ENCODE measurements at regions not wholly inside any gene's neighbourhood (a gene's known extent, or its start where the extent isn't known, plus 50 kb on each side); places are given as distances from the start of the nearest gene placed in this dataset.
"Not testable (repeated sequence)": the region's sequence is repeated elsewhere in the genome, so short reads cannot be mapped to it uniquely, and the experiment has no call there.

DNA sequence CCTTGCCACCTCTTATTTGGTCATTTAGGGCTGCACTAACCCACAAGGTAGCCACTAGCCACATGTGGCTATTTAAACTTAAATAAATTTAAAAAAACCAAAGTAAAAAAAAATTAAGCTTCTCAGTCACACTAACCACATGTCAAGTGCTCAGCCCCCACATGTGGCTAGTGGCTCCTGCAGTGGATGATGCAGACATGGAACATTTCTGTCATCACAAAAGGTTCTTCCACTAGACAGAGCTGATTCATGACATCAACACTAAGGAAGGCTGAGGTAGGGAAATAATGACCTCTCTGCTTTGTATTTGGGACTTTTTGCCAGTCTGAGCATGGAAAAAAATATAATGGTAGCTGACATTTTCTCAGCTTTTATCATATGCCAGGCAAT is 173.0 kb upstream of the FERMT1 start:
- Histone ChIP-seq H3K36me3 (ENCODE audit: control insufficient read depth, insufficient read depth, low read length, severe bottlenecking) (no peaks in the 10 kb centered on the region), H3K9ac (ENCODE audit: low read length) (no peak overlapping the region), H3K4me3 (ENCODE audit: low read length) (no peak overlapping the region), H3K27me3 (replicated peaks; ENCODE audit: control insufficient read depth, insufficient read depth, low read length) (no peaks in the 10 kb centered on the region), H3K9me3 (ENCODE audit: control insufficient read depth, low read length) (no peaks in the 10 kb centered on the region), H3K4me1 (ENCODE audit: control insufficient read depth, insufficient read depth, low read length) (no peaks in the 10 kb centered on the region)
- DNase-seq (ENCODE audit: low read depth) = no peak

DNA sequence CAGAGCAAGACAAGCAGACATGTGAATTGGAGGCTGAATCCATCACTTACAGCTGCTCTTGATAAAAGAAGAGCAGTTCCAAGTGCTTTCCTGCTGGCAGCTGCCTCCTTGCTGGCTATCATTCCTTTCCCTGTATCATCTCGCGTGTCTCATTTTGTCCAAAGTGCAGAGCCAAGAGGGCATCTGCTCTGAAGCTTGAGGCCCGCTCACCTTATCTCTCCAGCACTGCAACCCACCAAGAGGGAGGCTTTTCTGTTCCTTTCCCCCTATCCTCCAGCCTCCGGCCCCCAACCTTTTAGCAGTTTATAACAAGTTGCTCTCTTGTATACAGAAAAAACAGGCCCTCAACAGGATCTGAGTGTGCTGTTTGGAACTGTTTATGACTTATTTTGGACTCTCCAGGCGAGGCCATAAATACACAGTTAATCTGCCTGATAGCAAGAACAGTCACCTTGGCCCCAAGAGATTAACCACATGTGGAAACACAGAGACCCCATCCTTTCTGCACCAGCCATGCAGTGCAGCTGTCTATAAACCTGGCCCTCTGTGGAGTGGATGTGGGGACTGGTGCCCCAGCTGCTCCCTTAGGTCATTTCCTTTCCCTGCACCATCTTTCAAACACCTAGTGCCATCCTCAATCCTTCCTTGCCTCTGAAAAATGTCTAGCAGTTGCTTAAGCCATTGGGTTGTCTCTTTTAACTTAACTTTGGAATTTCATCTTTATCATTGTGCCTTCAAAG is 172.5 kb upstream of the FERMT1 start:
- no peak overlapping the region for H3K4me3 ChIP-seq (ENCODE audit: low read length)
- no peaks in the 10 kb centered on the region for H3K9me3 ChIP-seq (ENCODE audit: control insufficient read depth, low read length)
- no peaks in the 10 kb centered on the region for H3K4me1 ChIP-seq (ENCODE audit: control insufficient read depth, insufficient read depth, low read length)
- H3K9ac ChIP-seq (ENCODE audit: low read length) = no peak overlapping the region
- no peaks in the 10 kb centered on the region for H3K27me3 ChIP-seq (replicated peaks; ENCODE audit: control insufficient read depth, insufficient read depth, low read length)
- H3K36me3 ChIP-seq (ENCODE audit: control insufficient read depth, insufficient read depth, low read length, severe bottlenecking) = no peaks in the 10 kb centered on the region
- no peak for DNase-seq (ENCODE audit: low read depth)

DNA sequence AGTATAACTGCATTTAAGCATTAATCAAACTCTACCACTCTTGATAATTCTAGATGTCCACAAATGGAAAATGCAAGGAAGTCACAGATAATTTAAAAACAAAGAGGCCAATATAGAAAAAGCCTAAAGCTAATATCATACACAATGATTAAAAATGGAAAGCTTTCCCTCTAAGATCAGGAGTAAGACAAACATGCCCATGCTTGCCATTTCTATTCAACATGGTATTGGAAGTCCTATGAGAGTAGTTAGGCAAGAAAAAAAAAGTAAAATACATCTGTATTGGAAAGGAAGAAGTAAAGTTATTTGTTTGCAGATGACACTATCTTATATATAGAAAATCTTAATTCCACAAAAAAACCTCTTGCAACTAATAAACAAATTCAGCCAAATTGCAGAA is 164.6 kb upstream of the FERMT1 start:
- no peak for DNase-seq (ENCODE audit: low read depth)
- Histone ChIP-seq H3K36me3 (ENCODE audit: control insufficient read depth, insufficient read depth, low read length, severe bottlenecking) (no peaks in the 10 kb centered on the region), H3K4me3 (ENCODE audit: low read length) (no peak overlapping the region), H3K4me1 (ENCODE audit: control insufficient read depth, insufficient read depth, low read length) (no peaks in the 10 kb centered on the region), H3K27me3 (replicated peaks; ENCODE audit: control insufficient read depth, insufficient read depth, low read length) (no peaks in the 10 kb centered on the region), H3K9me3 (ENCODE audit: control insufficient read depth, low read length) (peaks cover 39% of the 10 kb centered on the region), H3K9ac (ENCODE audit: low read length) (no peak overlapping the region)

DNA sequence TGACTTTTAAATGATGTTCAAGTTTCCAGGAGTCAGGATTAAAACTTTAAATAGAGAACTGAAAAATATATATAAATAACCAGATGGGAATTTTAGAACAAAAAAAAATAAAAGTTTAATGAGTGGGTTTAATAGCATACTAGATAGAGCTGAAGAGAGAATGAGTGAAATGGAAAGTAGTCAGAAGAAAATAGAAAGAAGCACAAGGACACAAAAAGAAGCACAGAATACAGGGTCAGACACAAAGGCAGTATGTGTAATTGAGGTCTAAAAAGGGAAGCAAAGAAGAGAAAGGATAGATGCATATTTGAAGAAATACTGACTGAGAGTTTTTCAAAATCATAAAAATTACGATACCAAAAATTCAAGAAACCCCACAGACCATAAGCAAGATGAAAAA is 159.8 kb upstream of the FERMT1 start:
- H3K4me3 ChIP-seq (ENCODE audit: low read length) = no peak overlapping the region
- no peaks in the 10 kb centered on the region for H3K36me3 ChIP-seq (ENCODE audit: control insufficient read depth, insufficient read depth, low read length, severe bottlenecking)
- H3K9ac ChIP-seq (ENCODE audit: low read length) = no peak overlapping the region
- no peak for DNase-seq (ENCODE audit: low read depth)
- no peaks in the 10 kb centered on the region for H3K27me3 ChIP-seq (replicated peaks; ENCODE audit: control insufficient read depth, insufficient read depth, low read length)
- no peaks in the 10 kb centered on the region for H3K4me1 ChIP-seq (ENCODE audit: control insufficient read depth, insufficient read depth, low read length)
- peaks cover 42% of the 10 kb centered on the region for H3K9me3 ChIP-seq (ENCODE audit: control insufficient read depth, low read length)

DNA sequence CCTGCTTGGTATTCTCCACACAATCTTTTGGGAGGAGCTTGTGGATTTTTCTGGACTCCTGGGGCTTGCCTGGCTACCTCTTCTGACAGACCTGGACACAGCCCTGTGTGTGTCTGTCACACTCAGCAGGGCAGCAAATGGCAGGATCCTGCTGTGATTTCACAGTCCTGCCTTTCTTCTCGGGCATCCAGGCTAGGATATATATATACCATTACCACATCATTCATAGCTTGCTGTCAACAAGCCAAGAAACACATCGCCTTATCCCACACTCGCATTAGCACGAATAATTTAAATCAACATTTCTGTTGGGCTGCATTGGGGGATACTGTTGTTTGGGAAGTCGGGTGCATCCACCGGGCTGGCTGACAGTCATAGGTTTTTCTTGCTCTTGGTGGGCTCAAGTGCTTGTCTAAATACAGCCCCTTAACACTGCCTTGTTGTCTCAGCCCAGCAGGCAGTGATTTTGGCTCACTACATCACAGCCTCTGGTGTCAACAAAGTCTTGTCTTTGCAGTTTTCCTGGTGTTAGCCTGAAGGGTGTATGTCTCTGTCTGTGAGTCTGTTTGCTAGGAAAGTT is 154.9 kb upstream of the FERMT1 start:
- Histone ChIP-seq H3K36me3 (ENCODE audit: control insufficient read depth, insufficient read depth, low read length, severe bottlenecking) (no peaks in the 10 kb centered on the region), H3K4me1 (ENCODE audit: control insufficient read depth, insufficient read depth, low read length) (no peaks in the 10 kb centered on the region), H3K27me3 (replicated peaks; ENCODE audit: control insufficient read depth, insufficient read depth, low read length) (peaks cover 3% of the 10 kb centered on the region), H3K9me3 (ENCODE audit: control insufficient read depth, low read length) (peaks cover 19% of the 10 kb centered on the region), H3K9ac (ENCODE audit: low read length) (no peak overlapping the region), H3K4me3 (ENCODE audit: low read length) (no peak overlapping the region)
- DNase-seq (ENCODE audit: low read depth) = no peak

DNA sequence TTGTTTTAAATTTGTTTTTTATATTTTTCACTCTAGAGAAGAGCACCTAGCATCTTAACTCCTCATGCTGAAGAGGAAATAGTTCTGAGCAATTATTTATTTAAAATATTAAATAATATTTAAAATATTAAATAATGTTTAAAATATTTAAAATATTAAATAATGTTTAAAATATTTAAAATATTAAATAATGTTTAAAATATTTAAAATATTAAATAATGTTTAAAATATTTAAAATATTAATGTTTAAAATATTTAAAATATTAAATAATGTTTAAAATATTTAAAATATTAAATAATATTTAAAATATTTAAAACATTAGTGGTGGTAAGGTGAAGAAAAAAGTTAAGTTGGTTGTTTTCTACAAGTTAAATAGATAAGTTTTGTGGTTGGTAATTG is 147.6 kb upstream of the FERMT1 start:
- not testable (repeated sequence) for H3K9ac ChIP-seq (ENCODE audit: low read length); H3K36me3 ChIP-seq (ENCODE audit: control insufficient read depth, insufficient read depth, low read length, severe bottlenecking); H3K9me3 ChIP-seq (ENCODE audit: control insufficient read depth, low read length); H3K4me3 ChIP-seq (ENCODE audit: low read length); H3K4me1 ChIP-seq (ENCODE audit: control insufficient read depth, insufficient read depth, low read length); DNase-seq (ENCODE audit: low read depth)
- H3K27me3 ChIP-seq (replicated peaks; ENCODE audit: control insufficient read depth, insufficient read depth, low read length) = peaks cover 37% of the 10 kb centered on the region

DNA sequence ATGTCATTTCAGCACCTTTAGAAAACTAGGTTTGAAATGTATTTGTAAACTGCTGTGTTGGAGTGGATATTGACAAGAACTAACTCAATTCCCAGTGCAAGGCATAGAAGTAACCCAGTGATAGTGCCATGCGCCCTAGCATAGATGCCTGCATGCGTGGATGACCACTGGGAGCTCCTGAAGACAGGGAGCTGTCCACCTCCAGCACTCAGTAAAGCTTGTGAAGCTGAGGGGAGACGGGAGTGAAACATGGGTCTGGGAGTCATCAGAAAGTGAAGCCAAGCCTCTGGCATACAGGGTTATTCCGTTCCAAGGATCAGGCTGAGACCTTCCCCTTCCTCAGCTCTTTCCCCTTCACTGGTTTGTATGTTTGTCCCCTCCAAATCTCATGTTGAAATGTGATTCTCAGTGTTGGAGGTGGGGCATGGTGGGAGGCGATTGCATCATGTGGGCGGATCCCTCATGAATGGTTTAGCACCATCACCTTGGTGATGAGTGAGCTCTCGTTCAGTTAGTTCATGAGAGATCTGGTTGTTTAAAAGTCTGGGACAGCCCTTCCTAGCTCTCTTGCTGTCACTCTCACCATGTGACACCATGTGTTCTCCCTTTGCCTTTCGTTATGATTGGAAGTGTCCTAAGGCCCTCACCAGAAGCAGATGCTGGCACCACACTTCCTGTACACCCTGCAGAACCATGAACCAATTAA is 146.5 kb upstream of the FERMT1 start:
- Histone ChIP-seq H3K9me3 (ENCODE audit: control insufficient read depth, low read length) (no peaks in the 10 kb centered on the region), H3K36me3 (ENCODE audit: control insufficient read depth, insufficient read depth, low read length, severe bottlenecking) (no peaks in the 10 kb centered on the region), H3K27me3 (replicated peaks; ENCODE audit: control insufficient read depth, insufficient read depth, low read length) (peaks cover 37% of the 10 kb centered on the region), H3K4me1 (ENCODE audit: control insufficient read depth, insufficient read depth, low read length) (peaks cover 10% of the 10 kb centered on the region), H3K9ac (ENCODE audit: low read length) (no peak overlapping the region), H3K4me3 (ENCODE audit: low read length) (no peak overlapping the region)
- DNase-seq (ENCODE audit: low read depth) = no peak

DNA sequence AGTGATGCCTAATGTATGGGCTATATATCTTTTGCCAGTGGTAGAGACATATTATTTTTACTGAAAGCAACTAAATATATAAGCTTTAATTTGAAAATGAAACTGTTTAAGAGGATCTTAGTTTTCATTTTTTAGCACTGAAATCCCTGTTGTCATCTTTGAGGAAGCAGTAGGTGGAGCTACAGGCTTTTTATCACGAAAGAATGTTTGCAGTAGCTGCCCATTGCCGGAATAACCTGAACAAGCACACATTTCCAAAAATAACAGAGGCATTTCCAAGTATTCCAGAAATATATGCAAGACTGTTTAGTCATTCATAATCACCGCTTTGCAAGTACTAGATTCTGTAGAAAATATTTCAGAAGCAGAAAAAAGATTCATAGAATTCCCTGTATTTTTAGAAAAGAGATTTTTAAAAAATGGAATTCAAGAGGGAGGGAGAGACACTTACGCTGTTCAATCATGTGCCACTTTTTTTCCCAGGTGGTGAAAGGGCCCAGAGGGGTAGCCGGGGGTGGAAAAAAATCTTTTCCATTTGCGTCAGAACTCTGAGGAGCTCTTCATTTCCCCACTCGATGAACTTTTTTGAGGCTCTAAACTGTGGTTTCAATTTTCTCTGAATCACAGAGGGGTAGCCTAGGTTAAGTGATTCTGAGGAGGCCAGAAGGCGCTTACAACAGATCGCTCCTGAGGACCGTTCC is 142.5 kb upstream of the FERMT1 start:
- H3K4me3 ChIP-seq (ENCODE audit: low read length) = peak overlapping the region; percentile 68
- peaks cover 10% of the 10 kb centered on the region for H3K4me1 ChIP-seq (ENCODE audit: control insufficient read depth, insufficient read depth, low read length)
- DNase-seq (ENCODE audit: low read depth) = peak; percentile 67
- H3K36me3 ChIP-seq (ENCODE audit: control insufficient read depth, insufficient read depth, low read length, severe bottlenecking) = no peaks in the 10 kb centered on the region
- peaks cover 27% of the 10 kb centered on the region for H3K27me3 ChIP-seq (replicated peaks; ENCODE audit: control insufficient read depth, insufficient read depth, low read length)
- H3K9me3 ChIP-seq (ENCODE audit: control insufficient read depth, low read length) = no peaks in the 10 kb centered on the region
- peak overlapping the region; percentile 37 for H3K9ac ChIP-seq (ENCODE audit: low read length)

DNA sequence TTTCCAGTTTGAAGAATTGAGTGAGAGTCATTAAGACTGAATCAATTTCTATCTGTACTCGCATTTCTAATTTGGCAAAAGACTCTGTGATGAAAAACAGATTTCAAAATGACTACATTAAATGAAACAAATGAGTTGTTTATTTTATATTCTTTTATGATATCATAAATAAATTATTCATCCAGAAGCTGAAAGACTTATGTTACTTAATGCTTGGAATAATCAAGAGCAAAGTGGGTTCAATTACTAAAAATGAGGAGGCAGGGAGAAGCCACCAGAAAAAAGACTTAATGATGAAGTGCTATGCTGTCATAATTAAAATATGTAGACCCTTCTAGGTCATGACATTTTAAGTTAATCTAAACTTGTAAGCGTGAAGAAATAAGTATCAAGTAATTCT is 130.6 kb upstream of the FERMT1 start:
- peaks cover 13% of the 10 kb centered on the region for H3K27me3 ChIP-seq (replicated peaks; ENCODE audit: control insufficient read depth, insufficient read depth, low read length)
- no peak overlapping the region for H3K9ac ChIP-seq (ENCODE audit: low read length)
- no peak overlapping the region for H3K4me3 ChIP-seq (ENCODE audit: low read length)
- no peaks in the 10 kb centered on the region for H3K9me3 ChIP-seq (ENCODE audit: control insufficient read depth, low read length)
- no peak for DNase-seq (ENCODE audit: low read depth)
- no peaks in the 10 kb centered on the region for H3K36me3 ChIP-seq (ENCODE audit: control insufficient read depth, insufficient read depth, low read length, severe bottlenecking)
- H3K4me1 ChIP-seq (ENCODE audit: control insufficient read depth, insufficient read depth, low read length) = no peaks in the 10 kb centered on the region

DNA sequence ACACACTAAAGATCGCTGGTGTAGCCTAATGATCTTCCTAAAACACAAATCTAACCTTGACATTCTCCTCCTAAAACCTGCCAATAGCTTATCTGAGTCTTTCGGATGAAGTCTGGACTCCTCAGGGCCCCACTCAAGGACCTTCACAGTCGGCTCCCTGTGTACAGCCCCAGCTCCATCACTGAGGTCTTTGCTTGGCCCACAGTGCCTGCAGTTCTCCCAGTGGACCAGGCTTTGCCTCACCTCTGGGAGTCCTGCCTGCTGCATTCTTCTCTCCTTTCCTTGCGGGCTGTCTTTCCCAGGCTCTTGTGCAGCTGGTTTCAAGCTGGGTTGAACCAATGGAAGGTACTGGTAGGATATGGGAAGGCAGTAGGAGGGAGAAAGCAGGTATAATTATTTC is 122.6 kb upstream of the FERMT1 start:
- Histone ChIP-seq H3K27me3 (replicated peaks; ENCODE audit: control insufficient read depth, insufficient read depth, low read length) (peaks cover 10% of the 10 kb centered on the region), H3K36me3 (ENCODE audit: control insufficient read depth, insufficient read depth, low read length, severe bottlenecking) (no peaks in the 10 kb centered on the region), H3K9ac (ENCODE audit: low read length) (no peak overlapping the region), H3K4me3 (ENCODE audit: low read length) (no peak overlapping the region), H3K4me1 (ENCODE audit: control insufficient read depth, insufficient read depth, low read length) (no peaks in the 10 kb centered on the region), H3K9me3 (ENCODE audit: control insufficient read depth, low read length) (no peaks in the 10 kb centered on the region)
- DNase-seq (ENCODE audit: low read depth) = no peak

DNA sequence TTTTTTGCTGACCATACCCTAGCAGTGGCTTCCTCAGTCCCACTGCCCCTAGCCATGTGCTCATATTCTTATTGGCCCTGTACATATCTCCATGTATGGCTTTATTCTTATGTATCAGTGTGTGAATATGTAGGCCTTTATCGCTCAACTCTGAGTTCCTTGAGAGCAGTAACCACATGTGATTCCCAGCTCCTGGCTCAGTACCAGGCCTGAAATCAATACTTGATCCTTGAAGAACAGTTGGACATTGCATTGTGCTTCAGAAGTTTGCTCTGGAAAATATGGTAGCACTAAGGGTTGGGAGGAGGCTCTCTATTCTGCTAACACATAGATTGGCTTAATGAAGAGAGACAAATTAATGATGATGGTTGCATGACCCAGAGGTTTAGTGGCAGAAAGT is 118.8 kb upstream of the FERMT1 start:
- no peak for DNase-seq (ENCODE audit: low read depth)
- Histone ChIP-seq H3K36me3 (ENCODE audit: control insufficient read depth, insufficient read depth, low read length, severe bottlenecking) (no peaks in the 10 kb centered on the region), H3K27me3 (replicated peaks; ENCODE audit: control insufficient read depth, insufficient read depth, low read length) (peaks cover 10% of the 10 kb centered on the region), H3K4me3 (ENCODE audit: low read length) (no peak overlapping the region), H3K4me1 (ENCODE audit: control insufficient read depth, insufficient read depth, low read length) (no peaks in the 10 kb centered on the region), H3K9ac (ENCODE audit: low read length) (no peak overlapping the region), H3K9me3 (ENCODE audit: control insufficient read depth, low read length) (no peaks in the 10 kb centered on the region)
